OCI-LY3 (cell line): ENCODE measurements at regions not wholly inside any gene's neighbourhood (a gene's known extent, or its start where the extent isn't known, plus 50 kb on each side); places are given as distances from the start of the nearest gene placed in this dataset.

Experiments used
- H2AFZ ChIP-seq: fragments of 200-600, 300-600 bp; shearing (Covaris generic); 2 replicates; pipeline ENCODE4 v1.6.0; 2014; ENCODE audit warnings: antibody characterized with exemption, low read depth, low read length
- H3K27ac ChIP-seq: fragments of 200-600, 300-600 bp; sonication (generic); 2 replicates; pipeline ENCODE4 v1.5.1; 2014; ENCODE audit warnings: mild to moderate bottlenecking, low read length, moderate library complexity, mixed read lengths
- H3K27me3 ChIP-seq: fragments of 200-600, 300-600 bp; sonication (generic); 2 replicates; pipeline ENCODE4 v1.6.1; 2014; ENCODE audit warnings: low read depth, low read length, mixed read lengths
- H3K36me3 ChIP-seq: fragments of 200-600, 300-600 bp; sonication (generic); replicated peaks from 2 replicates; pipeline ENCODE3; 2014; ENCODE audit warnings: low read depth, low read length, mixed read lengths
- H3K4me1 ChIP-seq: fragments of 300-600, 200-600 bp; sonication (generic); 2 replicates; pipeline ENCODE4 v1.6.1; 2014; ENCODE audit warnings: low read length, mixed read lengths
- H3K4me2 ChIP-seq: fragments of 200-600, 300-600 bp; sonication (generic); 2 replicates; pipeline ENCODE4 v1.6.1; 2014; ENCODE audit warnings: low read length, mixed read lengths
- H3K4me3 ChIP-seq: fragments of 300-600, 200-600 bp; sonication (generic); 2 replicates; pipeline ENCODE4 v1.5.1; 2014; ENCODE audit warnings: antibody characterized with exemption, mild to moderate bottlenecking, low read length, moderate library complexity
- H3K79me2 ChIP-seq: fragments of 300-600, 200-600 bp; shearing (Covaris generic); 2 replicates; pipeline ENCODE4 v1.6.1; 2014; ENCODE audit warnings: mild to moderate bottlenecking, low read length, mixed read lengths
- H3K9ac ChIP-seq: fragments of 300-600, 200-600 bp; shearing (Covaris generic); 2 replicates; pipeline ENCODE4 v1.6.0; 2014; ENCODE audit warnings: mild to moderate bottlenecking, low read length, moderate library complexity
- H3K9me3 ChIP-seq: fragments of 200-600, 300-600 bp; shearing (Covaris generic); 2 replicates; pipeline ENCODE4 v1.6.1; 2014; ENCODE audit warnings: low read length, mixed read lengths; ENCODE audit not compliant: insufficient read depth
- H4K20me1 ChIP-seq: fragments of 200-600, 300-600 bp; sonication (generic); 2 replicates; pipeline ENCODE4 v1.6.1; 2016; ENCODE audit warnings: low read length, mixed read lengths; ENCODE audit not compliant: insufficient read depth
- EZH2phosphoT487 ChIP-seq: fragments of 200-600 bp; shearing (Covaris generic); IDR thresholded peaks from 2 replicates; pipeline ENCODE4 v1.6.1; 2018; ENCODE audit warnings: antibody characterized with exemption, mixed run types, low read depth
- TF ChIP-seq, protein P1 (sequence below): fragments of 200-600, 300-600 bp; sonication (generic); IDR thresholded peaks from 2 replicates; pipeline ENCODE4 v1.5.1; 2014; ENCODE audit warnings: antibody characterized with exemption, low read length, low read depth

DNA sequence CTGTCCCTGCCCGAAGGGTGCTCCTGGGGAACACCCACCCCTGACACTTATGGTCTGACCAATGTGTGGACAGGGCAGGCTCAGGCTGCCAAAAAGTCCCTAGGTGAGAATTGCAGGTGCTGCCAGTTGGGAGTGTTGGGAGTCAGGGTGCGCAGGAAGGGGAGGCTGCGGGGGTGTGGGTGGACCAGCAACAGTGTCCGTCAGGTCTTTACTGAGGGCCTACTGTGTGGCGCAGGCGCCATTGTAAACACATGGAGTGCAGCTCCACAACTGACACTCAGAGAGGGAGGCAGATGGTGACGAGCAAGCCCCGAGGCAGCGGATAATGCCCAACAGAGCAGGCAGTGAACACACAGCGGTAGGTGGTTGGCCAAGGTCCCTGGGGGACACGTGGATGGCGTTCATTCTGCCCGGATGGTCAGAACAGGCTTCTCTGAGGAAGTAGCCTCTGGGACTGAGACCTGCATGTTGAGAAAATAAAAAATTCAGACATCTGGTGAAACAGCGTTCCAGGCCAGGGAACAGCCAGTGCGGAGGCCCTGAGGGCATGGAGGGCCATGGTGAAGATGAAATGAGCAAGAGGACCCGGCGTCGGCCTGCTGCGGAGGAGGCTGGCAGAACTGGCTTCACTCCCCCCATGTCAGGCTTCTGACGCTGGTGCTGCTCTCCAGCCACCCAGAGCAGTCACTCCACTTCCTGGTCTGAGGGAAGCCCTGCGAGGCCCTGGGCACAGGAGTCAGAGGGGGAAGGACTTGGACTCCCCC lies 136.2 kb upstream of the ZBTB40 start:
- Histone ChIP-seq H3K79me2 (no peaks in the 10 kb centered on the region), H3K9me3 (no peaks in the 10 kb centered on the region), H4K20me1 (no peaks in the 10 kb centered on the region), H3K4me1 (no peaks in the 10 kb centered on the region), H3K4me3 (no peak overlapping the region), H3K4me2 (no peak overlapping the region), H2AFZ (no peak overlapping the region), H3K36me3 (no peaks in the 10 kb centered on the region), H3K27ac (no peak overlapping the region), H3K27me3 (no peaks in the 10 kb centered on the region), H3K9ac (no peak overlapping the region)
- TF ChIP-seq EZH2phosphoT487: no peak
- TF ChIP-seq, protein P1, sequence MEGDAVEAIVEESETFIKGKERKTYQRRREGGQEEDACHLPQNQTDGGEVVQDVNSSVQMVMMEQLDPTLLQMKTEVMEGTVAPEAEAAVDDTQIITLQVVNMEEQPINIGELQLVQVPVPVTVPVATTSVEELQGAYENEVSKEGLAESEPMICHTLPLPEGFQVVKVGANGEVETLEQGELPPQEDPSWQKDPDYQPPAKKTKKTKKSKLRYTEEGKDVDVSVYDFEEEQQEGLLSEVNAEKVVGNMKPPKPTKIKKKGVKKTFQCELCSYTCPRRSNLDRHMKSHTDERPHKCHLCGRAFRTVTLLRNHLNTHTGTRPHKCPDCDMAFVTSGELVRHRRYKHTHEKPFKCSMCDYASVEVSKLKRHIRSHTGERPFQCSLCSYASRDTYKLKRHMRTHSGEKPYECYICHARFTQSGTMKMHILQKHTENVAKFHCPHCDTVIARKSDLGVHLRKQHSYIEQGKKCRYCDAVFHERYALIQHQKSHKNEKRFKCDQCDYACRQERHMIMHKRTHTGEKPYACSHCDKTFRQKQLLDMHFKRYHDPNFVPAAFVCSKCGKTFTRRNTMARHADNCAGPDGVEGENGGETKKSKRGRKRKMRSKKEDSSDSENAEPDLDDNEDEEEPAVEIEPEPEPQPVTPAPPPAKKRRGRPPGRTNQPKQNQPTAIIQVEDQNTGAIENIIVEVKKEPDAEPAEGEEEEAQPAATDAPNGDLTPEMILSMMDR: no peak

DNA sequence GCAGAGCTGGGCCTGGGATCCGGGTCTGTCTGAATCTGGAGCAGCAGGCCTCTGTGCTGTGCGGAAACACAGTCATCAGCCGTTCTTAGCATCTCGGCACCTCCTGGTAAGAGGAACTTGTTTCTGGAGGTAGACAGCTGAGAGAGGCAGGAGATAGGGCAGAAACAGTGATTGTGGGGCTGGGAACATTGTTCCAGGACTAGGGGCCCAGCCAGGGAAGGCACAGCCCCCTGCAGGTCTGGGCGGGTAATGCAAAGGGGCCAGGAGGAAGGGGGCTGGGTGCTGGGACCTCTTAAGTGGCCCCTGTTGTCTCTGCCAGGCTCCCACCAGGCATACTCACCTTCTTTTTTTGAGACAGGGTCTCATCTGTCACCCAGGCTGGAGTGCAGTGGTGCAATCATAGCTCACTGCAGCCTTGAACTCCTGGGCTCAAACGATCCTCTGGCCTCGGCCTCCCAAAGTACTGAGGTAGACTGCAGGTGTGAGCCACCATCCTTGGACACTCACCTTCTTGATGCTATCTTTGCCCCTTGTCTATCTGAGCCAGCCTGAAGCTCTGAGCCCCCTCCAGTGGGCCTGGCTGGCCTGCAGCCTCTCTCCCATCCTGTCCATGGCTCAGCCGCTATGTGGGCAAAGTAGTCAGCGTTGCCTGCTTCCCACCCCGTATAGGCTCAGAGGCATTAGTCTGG lies 134.3 kb upstream of the ZBTB40 start:
- H3K9ac ChIP-seq: no peak overlapping the region
- H3K36me3 ChIP-seq: no peaks in the 10 kb centered on the region
- no peaks in the 10 kb centered on the region for H4K20me1 ChIP-seq
- H3K79me2 ChIP-seq: no peaks in the 10 kb centered on the region
- no peaks in the 10 kb centered on the region for H3K4me1 ChIP-seq
- H3K27me3 ChIP-seq: no peaks in the 10 kb centered on the region
- H3K9me3 ChIP-seq: no peaks in the 10 kb centered on the region
- no peak overlapping the region for H3K4me2 ChIP-seq
- TF ChIP-seq, protein P1: peak; percentile 44
- TF ChIP-seq EZH2phosphoT487: no peak
- no peak overlapping the region for H3K27ac ChIP-seq
- H3K4me3 ChIP-seq: no peak overlapping the region
- 0 out of 2 replicates have a peak overlapping the region, but pooled peaks have one; percentile 30 for H2AFZ ChIP-seq

DNA sequence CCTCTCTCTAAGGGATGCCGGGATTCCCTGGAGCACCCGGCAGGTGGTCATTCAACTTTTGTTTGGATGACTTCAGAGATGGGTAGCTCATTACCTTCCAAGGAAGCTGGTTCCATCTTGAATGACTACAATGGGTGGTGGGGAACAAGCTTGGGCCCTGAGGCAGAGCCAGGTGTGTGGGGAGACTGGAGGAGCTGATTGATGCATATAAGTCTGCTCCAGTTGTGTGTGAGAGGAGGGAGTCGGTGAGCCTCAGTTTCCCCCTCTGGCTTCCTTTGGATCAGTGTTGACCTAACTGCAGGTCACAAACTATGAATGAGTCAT lies 133.8 kb upstream of the ZBTB40 start:
- H3K79me2 ChIP-seq: no peaks in the 10 kb centered on the region
- TF ChIP-seq EZH2phosphoT487: no peak
- TF ChIP-seq, protein P1: no peak
- no peaks in the 10 kb centered on the region for H3K36me3 ChIP-seq
- no peaks in the 10 kb centered on the region for H4K20me1 ChIP-seq
- H3K4me1 ChIP-seq: no peaks in the 10 kb centered on the region
- no peak overlapping the region for H3K4me3 ChIP-seq
- no peaks in the 10 kb centered on the region for H3K27me3 ChIP-seq
- H3K4me2 ChIP-seq: no peak overlapping the region
- no peak overlapping the region for H3K9ac ChIP-seq
- no peak overlapping the region for H3K27ac ChIP-seq
- H2AFZ ChIP-seq: no peak overlapping the region
- H3K9me3 ChIP-seq: no peaks in the 10 kb centered on the region

DNA sequence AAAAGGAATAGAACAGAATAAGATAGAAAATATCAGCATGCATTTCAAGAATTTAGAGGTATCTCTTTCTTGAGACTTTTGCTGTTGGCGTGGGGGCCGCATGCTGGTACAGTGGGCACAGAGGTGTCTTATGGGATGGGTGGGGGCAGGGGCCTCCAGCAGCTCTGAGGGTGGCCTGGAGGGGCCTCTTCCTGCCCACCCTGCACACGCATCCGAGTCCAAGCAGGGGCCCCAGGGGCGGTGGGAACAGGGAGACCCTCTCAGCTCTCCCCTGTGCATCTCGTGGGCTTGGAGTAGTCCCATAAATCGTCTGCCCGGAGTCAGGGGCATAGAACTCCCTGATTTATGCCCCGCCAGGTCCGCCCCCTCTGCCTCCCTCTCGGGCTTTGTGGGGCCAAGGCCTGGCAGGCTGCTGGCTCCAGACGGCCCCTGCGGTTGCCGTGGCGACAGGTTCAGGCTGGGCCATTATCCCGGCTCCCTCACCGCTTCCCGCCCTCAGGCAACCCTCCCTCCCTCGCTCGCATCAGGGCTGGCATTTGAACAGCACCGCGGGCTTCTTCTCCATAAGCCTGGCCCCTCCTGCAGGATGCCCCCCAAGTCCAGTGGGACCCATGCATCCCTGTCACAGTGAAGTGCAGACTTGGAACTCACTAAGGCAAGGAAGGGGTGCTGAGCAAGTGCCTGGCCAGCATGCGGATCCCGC lies 133.2 kb upstream of the ZBTB40 start:
- H3K27ac ChIP-seq: no peak overlapping the region
- no peaks in the 10 kb centered on the region for H3K36me3 ChIP-seq
- no peak overlapping the region for H3K4me2 ChIP-seq
- no peak overlapping the region for H3K9ac ChIP-seq
- no peaks in the 10 kb centered on the region for H3K27me3 ChIP-seq
- no peaks in the 10 kb centered on the region for H3K9me3 ChIP-seq
- H3K4me1 ChIP-seq: no peaks in the 10 kb centered on the region
- TF ChIP-seq, protein P1: no peak
- no peak for TF ChIP-seq EZH2phosphoT487
- H2AFZ ChIP-seq: no peak overlapping the region
- no peaks in the 10 kb centered on the region for H4K20me1 ChIP-seq
- H3K4me3 ChIP-seq: no peak overlapping the region
- H3K79me2 ChIP-seq: no peaks in the 10 kb centered on the region
